Esophagus squamous epithelium (tissue), 4 donors: ENCODE measurements at regions not wholly inside any gene's neighbourhood (a gene's known extent, or its start where the extent isn't known, plus 50 kb on each side); places are given as distances from the start of the nearest gene placed in this dataset.

ENCODE experiments used
- POLR2A ChIP-seq, 4 donors: fragments of 450-650 bp; IDR thresholded peaks; one replicate each; pipeline ENCODE4 v1.6.1; 2017; ENCODE audit warnings: antibody characterized with exemption in 4 of 4, mild to moderate bottlenecking in 4 of 4, moderate library complexity in 3 of 4
- TF ChIP-seq, protein P1 (sequence below), 6 experiments: fragments of 450-650 bp in 4 of 6; fragments of 200-600 bp in 2 of 6; sonication (generic) in 2 of 6; IDR thresholded peaks; one replicate each; pipeline ENCODE4 v1.5.1; 2016 to 2019; ENCODE audit warnings: antibody characterized with exemption in 6 of 6, mild to moderate bottlenecking in 4 of 6, moderate library complexity in 4 of 6

DNA sequence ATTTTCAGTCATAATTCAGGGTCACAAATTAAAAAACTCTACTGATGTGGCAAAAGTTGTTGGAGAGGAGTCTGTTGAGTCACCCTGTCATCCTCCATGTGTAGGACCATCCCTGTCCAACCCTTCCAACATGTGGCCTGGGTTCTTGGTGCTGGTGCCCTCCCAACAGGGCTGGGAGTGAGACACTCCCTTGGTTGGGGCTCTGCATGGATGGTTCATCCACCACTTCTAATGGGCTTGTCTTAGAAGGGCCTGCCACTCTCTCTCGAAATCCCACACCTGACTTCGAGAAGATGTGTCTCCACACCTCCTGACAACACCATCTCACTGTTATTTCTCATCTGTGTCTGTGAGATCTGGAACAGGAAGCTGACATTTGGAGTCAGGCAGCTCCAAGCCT, 312.2 kb upstream of the IRX4 start:
- TF ChIP-seq, protein P1, sequence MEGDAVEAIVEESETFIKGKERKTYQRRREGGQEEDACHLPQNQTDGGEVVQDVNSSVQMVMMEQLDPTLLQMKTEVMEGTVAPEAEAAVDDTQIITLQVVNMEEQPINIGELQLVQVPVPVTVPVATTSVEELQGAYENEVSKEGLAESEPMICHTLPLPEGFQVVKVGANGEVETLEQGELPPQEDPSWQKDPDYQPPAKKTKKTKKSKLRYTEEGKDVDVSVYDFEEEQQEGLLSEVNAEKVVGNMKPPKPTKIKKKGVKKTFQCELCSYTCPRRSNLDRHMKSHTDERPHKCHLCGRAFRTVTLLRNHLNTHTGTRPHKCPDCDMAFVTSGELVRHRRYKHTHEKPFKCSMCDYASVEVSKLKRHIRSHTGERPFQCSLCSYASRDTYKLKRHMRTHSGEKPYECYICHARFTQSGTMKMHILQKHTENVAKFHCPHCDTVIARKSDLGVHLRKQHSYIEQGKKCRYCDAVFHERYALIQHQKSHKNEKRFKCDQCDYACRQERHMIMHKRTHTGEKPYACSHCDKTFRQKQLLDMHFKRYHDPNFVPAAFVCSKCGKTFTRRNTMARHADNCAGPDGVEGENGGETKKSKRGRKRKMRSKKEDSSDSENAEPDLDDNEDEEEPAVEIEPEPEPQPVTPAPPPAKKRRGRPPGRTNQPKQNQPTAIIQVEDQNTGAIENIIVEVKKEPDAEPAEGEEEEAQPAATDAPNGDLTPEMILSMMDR (IDR thresholded peaks at IDR 0.05) = no peak
- TF ChIP-seq POLR2A (IDR thresholded peaks at IDR 0.05) = no peak
